GM23248 (cell line): ENCODE measurements at regions not wholly inside any gene's neighbourhood (a gene's known extent, or its start where the extent isn't known, plus 50 kb on each side); places are given as distances from the start of the nearest gene placed in this dataset.

ENCODE experiments used
- DNase-seq: peaks from one replicate; pipeline ENCODE4 v3.0.0-alpha.2; 2015
- H2AFZ ChIP-seq: fragments of 200-600 bp; sonication (generic); 2 replicates; pipeline ENCODE4 v1.6.1; 2016; ENCODE audit warnings: antibody characterized with exemption
- H3F3A ChIP-seq: fragments of 200-600 bp; sonication (generic); 2 replicates; pipeline ENCODE4 v1.6.1; 2016; ENCODE audit warnings: mild to moderate bottlenecking, antibody characterized with exemption, mixed run types; ENCODE audit not compliant: insufficient read depth
- H3K27ac ChIP-seq: fragments of 200-600 bp; sonication (generic); 2 replicates; pipeline ENCODE4 v1.5.1; 2016; ENCODE audit warnings: mild to moderate bottlenecking
- H3K27me3 ChIP-seq: fragments of 200-600 bp; sonication (generic); replicated peaks from 2 replicates; pipeline ENCODE4 v1.6.1; 2016; ENCODE audit warnings: mild to moderate bottlenecking; ENCODE audit not compliant: insufficient read depth
- H3K36me3 ChIP-seq: fragments of 200-600 bp; sonication (generic); 2 replicates; pipeline ENCODE4 v1.6.1; 2016; ENCODE audit warnings: low read depth, mild to moderate bottlenecking
- H3K4me1 ChIP-seq: fragments of 200-600 bp; sonication (generic); 2 replicates; pipeline ENCODE4 v1.6.1; 2016; ENCODE audit warnings: mild to moderate bottlenecking; ENCODE audit not compliant: insufficient read depth
- H3K4me2 ChIP-seq: fragments of 200-600 bp; sonication (generic); one replicate; pipeline ENCODE4 v1.6.1; 2016; ENCODE audit warnings: mild to moderate bottlenecking; ENCODE audit not compliant: unreplicated experiment
- H3K4me3 ChIP-seq: fragments of 200-600 bp; sonication (generic); 2 replicates; pipeline ENCODE4 v1.5.1; 2016; ENCODE audit warnings: mild to moderate bottlenecking
- H3K79me2 ChIP-seq: fragments of 200-600 bp; sonication (generic); 2 replicates; pipeline ENCODE4 v1.6.1; 2016; ENCODE audit warnings: mild to moderate bottlenecking; ENCODE audit not compliant: insufficient read depth
- H3K9ac ChIP-seq: fragments of 200-600 bp; sonication (generic); 2 replicates; pipeline ENCODE4 v1.6.1; 2016; ENCODE audit warnings: mild to moderate bottlenecking
- H3K9me2 ChIP-seq: fragments of 200-600 bp; sonication (generic); 2 replicates; pipeline ENCODE4 v1.6.1; 2016; ENCODE audit warnings: mixed run types, mild to moderate bottlenecking, moderate library complexity; ENCODE audit not compliant: insufficient read depth
- H3K9me3 ChIP-seq: fragments of 200-600 bp; sonication (generic); one replicate; pipeline ENCODE4 v1.6.1; 2017; ENCODE audit warnings: low read depth
- H4K20me1 ChIP-seq: fragments of 200-600 bp; sonication (generic); 2 replicates; pipeline ENCODE4 v1.6.0; 2016; ENCODE audit not compliant: insufficient read depth
- EZH2 ChIP-seq: fragments of 200-600 bp; sonication (generic); IDR thresholded peaks from 2 replicates; pipeline ENCODE4 v1.6.1; 2018; ENCODE audit warnings: antibody characterized with exemption, mild to moderate bottlenecking; ENCODE audit not compliant: insufficient read depth, poor library complexity, severe bottlenecking
- EZH2phosphoT487 ChIP-seq: fragments of 200-600 bp; sonication (generic); IDR thresholded peaks from 2 replicates; pipeline ENCODE4 v1.6.1; 2018; ENCODE audit warnings: antibody characterized with exemption, moderate library complexity, mild to moderate bottlenecking, low read depth; ENCODE audit not compliant: insufficient read depth
- WGBS, 2 experiments: methylation state at CpG; one replicate each; pipeline ENCODE4 v1.1.6; 2015 to 2017; ENCODE audit warnings: low lambda C conversion rate in 2 of 2, low coverage in 1 of 2; ENCODE audit errors: missing lambda C conversion rate in 2 of 2; 5-methylcytosine and 5-hydroxymethylcytosine counted together
- in situ Hi-C: fragments of 300-500 bp; cut with MboI; formaldehyde crosslinking; loops from 2 replicates; pipeline ENCODE4 v1.15.0; 2020

GRCh38 chr7:66413379-66414114 lies 208.4 kb downstream of the TPST1 start:
- no peak overlapping the region for H3K9ac ChIP-seq
- no peaks in the 10 kb centered on the region for H4K20me1 ChIP-seq
- H3K4me2 ChIP-seq: peak overlapping the region; percentile 27
- no peaks in the 10 kb centered on the region for H3K9me2 ChIP-seq
- H3K36me3 ChIP-seq: no peaks in the 10 kb centered on the region
- H3F3A ChIP-seq: 0 out of 2 replicates have a peak, but pooled peaks cover 4% of the 10 kb centered on the region
- no peaks in the 10 kb centered on the region for H3K27me3 ChIP-seq
- H3K4me1 ChIP-seq: peaks cover 6% of the 10 kb centered on the region; the same call in 1 of the 2 replicates
- 22 to 28% methylated on average over 28 to 39 of the region's 49 CpGs for WGBS, 2 experiments
- no peaks in the 10 kb centered on the region for H3K79me2 ChIP-seq
- no peak overlapping the region; the same call in 1 of the 2 replicates for H3K4me3 ChIP-seq
- H2AFZ ChIP-seq: peak overlapping the region; percentile 10; the same call in 1 of the 2 replicates
- in situ Hi-C loops: no loop called here
- no peak overlapping the region for H3K27ac ChIP-seq
- no peak for TF ChIP-seq EZH2
- TF ChIP-seq EZH2phosphoT487: no peak
- DNase-seq: peak; percentile 70
- no peaks in the 10 kb centered on the region for H3K9me3 ChIP-seq

GRCh38 chr7:66415659-66416265 lies 210.6 kb downstream of the TPST1 start:
- Histone ChIP-seq H3K9me3 (no peaks in the 10 kb centered on the region), H3K36me3 (no peaks in the 10 kb centered on the region), H3K9ac (no peak overlapping the region), H3K4me1 (peaks cover 6% of the 10 kb centered on the region; the same call in 1 of the 2 replicates), H2AFZ (no peak overlapping the region), H3K79me2 (no peaks in the 10 kb centered on the region), H4K20me1 (no peaks in the 10 kb centered on the region), H3K4me2 (no peak overlapping the region), H3K9me2 (no peaks in the 10 kb centered on the region), H3F3A (0 out of 2 replicates have a peak, but pooled peaks cover 4% of the 10 kb centered on the region), H3K4me3 (no peak overlapping the region), H3K27me3 (no peaks in the 10 kb centered on the region), H3K27ac (peak overlapping the region; percentile 18; the same call in 1 of the 2 replicates)
- DNase-seq: peak; percentile 45
- WGBS, 2 experiments: 33 to 49% methylated on average over 4 of the region's 4 CpGs
- in situ Hi-C loops: no loop called here
- no peak for TF ChIP-seq EZH2phosphoT487
- no peak for TF ChIP-seq EZH2

DNA sequence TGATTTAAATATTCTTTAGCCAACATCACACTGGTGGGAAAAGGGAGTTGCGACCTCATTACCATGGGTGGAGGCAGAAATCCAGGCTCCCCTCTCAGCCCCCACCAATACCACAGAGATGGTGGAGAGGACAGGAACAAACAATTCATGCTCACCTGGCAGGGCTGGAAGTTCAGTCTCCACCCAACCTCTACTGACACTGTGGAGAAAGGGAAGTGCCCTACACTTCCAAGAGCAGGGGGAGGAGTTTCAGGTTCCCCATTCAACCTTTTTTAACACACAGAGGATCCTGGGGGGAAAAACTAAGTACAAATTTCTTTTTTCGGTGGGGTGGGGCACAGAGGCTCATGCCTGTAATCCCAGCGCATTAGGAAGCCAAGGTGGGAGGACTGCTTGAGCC lies 210.1 kb upstream of the KCTD7 start:
- Histone ChIP-seq H2AFZ (no peak overlapping the region), H3K9me2 (no peaks in the 10 kb centered on the region), H4K20me1 (no peaks in the 10 kb centered on the region), H3F3A (0 out of 2 replicates have a peak, but pooled peaks cover 4% of the 10 kb centered on the region), H3K36me3 (no peaks in the 10 kb centered on the region), H3K27ac (no peak overlapping the region), H3K9ac (no peak overlapping the region), H3K27me3 (no peaks in the 10 kb centered on the region), H3K79me2 (no peaks in the 10 kb centered on the region), H3K9me3 (no peaks in the 10 kb centered on the region), H3K4me3 (no peak overlapping the region), H3K4me1 (peaks cover 6% of the 10 kb centered on the region; the same call in 1 of the 2 replicates), H3K4me2 (no peak overlapping the region)
- no peak for TF ChIP-seq EZH2
- TF ChIP-seq EZH2phosphoT487: no peak
- in situ Hi-C loops: no loop called here
- WGBS, 2 experiments: 98 to 100% methylated on average over 3 of the region's 3 CpGs
- DNase-seq: no peak

DNA sequence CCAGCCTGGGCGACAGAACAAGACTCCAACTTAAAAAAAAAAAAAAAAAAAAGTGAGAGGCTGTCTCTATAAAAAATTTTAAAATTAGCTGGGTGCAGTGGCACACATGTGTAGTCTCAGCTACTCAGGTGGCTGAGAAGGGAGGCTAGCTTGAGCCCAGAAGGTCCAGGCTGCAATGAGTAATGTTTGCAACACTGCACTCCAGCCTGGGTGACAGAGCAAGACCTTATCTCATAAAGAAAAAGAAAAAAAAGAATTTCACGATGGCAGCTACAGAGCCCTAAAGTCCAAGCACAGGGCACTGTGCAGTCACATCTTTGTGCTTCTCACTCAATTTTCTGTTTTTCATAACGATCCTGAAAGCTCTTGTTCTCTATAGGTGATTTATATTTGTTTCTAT lies 209.5 kb upstream of the KCTD7 start:
- Histone ChIP-seq H3K27ac (no peak overlapping the region), H3K4me2 (no peak overlapping the region), H3K36me3 (no peaks in the 10 kb centered on the region), H3K9ac (no peak overlapping the region), H3K79me2 (no peaks in the 10 kb centered on the region), H3K9me2 (no peaks in the 10 kb centered on the region), H4K20me1 (no peaks in the 10 kb centered on the region), H3K4me1 (peaks cover 6% of the 10 kb centered on the region; the same call in 1 of the 2 replicates), H2AFZ (no peak overlapping the region), H3F3A (0 out of 2 replicates have a peak, but pooled peaks cover 4% of the 10 kb centered on the region), H3K4me3 (no peak overlapping the region), H3K9me3 (no peaks in the 10 kb centered on the region), H3K27me3 (no peaks in the 10 kb centered on the region)
- WGBS, 2 experiments: 75 to 80% methylated on average over 3 of the region's 3 CpGs
- TF ChIP-seq EZH2phosphoT487 (no peak), EZH2 (no peak)
- peak; percentile 7 for DNase-seq
- in situ Hi-C loops: no loop called here
